ENCODE measurements at regions not wholly inside any gene's neighbourhood (a gene's known extent, or its start where the extent isn't known, plus 50 kb on each side); places are given as distances from the start of the nearest gene placed in this dataset.

- no peaks in the 10 kb centered on the region for H3K36me3 Mint-ChIP-seq
- H3K27ac Mint-ChIP-seq, result no peak overlapping the region
- H3K27me3 Mint-ChIP-seq, result peaks cover 19 to 28% of the 10 kb centered on the region in 2 donors
- no peak for DNase-seq
- peak; percentile 35 to 45 for ATAC-seq (replicated peaks)
- peaks cover 24 to 26% of the 10 kb centered on the region in 2 donors for H3K4me1 Mint-ChIP-seq
- H3K9me3 Mint-ChIP-seq, result no peaks in the 10 kb centered on the region
- no peak overlapping the region for H3K4me3 Mint-ChIP-seq
Measured at GRCh38 chr11:19436932-19437331, 196.2 kb upstream of the E2F8 start.

- no peaks in the 10 kb centered on the region for H3K36me3 Mint-ChIP-seq
- H3K9me3 Mint-ChIP-seq, result no peaks in the 10 kb centered on the region
- H3K27ac Mint-ChIP-seq, result no peak overlapping the region
- peaks cover 16 to 26% of the 10 kb centered on the region in 2 donors for H3K27me3 Mint-ChIP-seq
- H3K4me1 Mint-ChIP-seq, result peaks cover 21 to 23% of the 10 kb centered on the region in 2 donors
- ATAC-seq (replicated peaks) (no peak), DNase-seq (no peak)
- H3K4me3 Mint-ChIP-seq, result no peak overlapping the region
Measured at GRCh38 chr11:19435306-19435989, 194.7 kb upstream of the E2F8 start.

GRCh38 chr11:19433791-19434190 is 193.0 kb upstream of the E2F8 start:
- Mint-ChIP-seq H3K9me3 (no peaks in the 10 kb centered on the region), H3K27ac (peak overlapping the region; percentile 49), H3K27me3 (peaks cover 13 to 26% of the 10 kb centered on the region in 2 donors), H3K4me3 (no peak overlapping the region), H3K4me1 (peaks cover 23 to 27% of the 10 kb centered on the region in 2 donors), H3K36me3 (no peaks in the 10 kb centered on the region)
- DNase-seq, result no peak
- peak; percentile 24 to 26 for ATAC-seq (replicated peaks)

GRCh38 chr11:19433367-19433766 is 192.6 kb upstream of the E2F8 start:
- Mint-ChIP-seq H3K27me3 (peaks cover 11 to 26% of the 10 kb centered on the region in 2 donors), H3K36me3 (no peaks in the 10 kb centered on the region), H3K27ac (no peak overlapping the region), H3K4me3 (peak overlapping the region in 1 of 2 donors; percentile 2), H3K9me3 (no peaks in the 10 kb centered on the region), H3K4me1 (peaks cover 23 to 27% of the 10 kb centered on the region in 2 donors)
- no peak for DNase-seq
- peak; percentile 67 to 68 for ATAC-seq (replicated peaks)

GRCh38 chr11:19432370-19433061 is 191.8 kb upstream of the E2F8 start:
- no peaks in the 10 kb centered on the region for H3K36me3 Mint-ChIP-seq
- H3K27me3 Mint-ChIP-seq, result peaks cover 8 to 23% of the 10 kb centered on the region in 2 donors
- no peaks in the 10 kb centered on the region for H3K9me3 Mint-ChIP-seq
- no peak overlapping the region for H3K4me3 Mint-ChIP-seq
- peaks cover 23 to 27% of the 10 kb centered on the region in 2 donors for H3K4me1 Mint-ChIP-seq
- peak; percentile 52 to 54 for ATAC-seq (replicated peaks)
- no peak for DNase-seq
- H3K27ac Mint-ChIP-seq, result no peak overlapping the region

- Mint-ChIP-seq H3K4me3 (no peak overlapping the region), H3K9me3 (no peaks in the 10 kb centered on the region), H3K27me3 (peaks cover 11 to 38% of the 10 kb centered on the region in 2 donors), H3K36me3 (no peaks in the 10 kb centered on the region), H3K4me1 (peaks cover 27 to 33% of the 10 kb centered on the region in 2 donors), H3K27ac (no peak overlapping the region)
- DNase-seq, result no peak
- ATAC-seq (replicated peaks), result no peak
Measured at GRCh38 chr11:19430754-19431398, 190.1 kb upstream of the E2F8 start.

GRCh38 chr11:19430346-19430745 is 189.6 kb upstream of the E2F8 start:
- Mint-ChIP-seq H3K36me3 (no peaks in the 10 kb centered on the region), H3K4me1 (peaks cover 27 to 36% of the 10 kb centered on the region in 2 donors), H3K27me3 (peaks cover 11 to 42% of the 10 kb centered on the region in 2 donors), H3K4me3 (no peak overlapping the region), H3K9me3 (no peaks in the 10 kb centered on the region), H3K27ac (no peak overlapping the region)
- DNase-seq (no peak), ATAC-seq (replicated peaks) (no peak)

- DNase-seq, result no peak
- peak; percentile 32 to 52 for ATAC-seq (replicated peaks)
- H3K27me3 Mint-ChIP-seq, result peaks cover 11 to 42% of the 10 kb centered on the region in 2 donors
- peaks cover 25 to 35% of the 10 kb centered on the region in 2 donors for H3K4me1 Mint-ChIP-seq
- H3K4me3 Mint-ChIP-seq, result no peak overlapping the region
- no peak overlapping the region for H3K27ac Mint-ChIP-seq
- no peaks in the 10 kb centered on the region for H3K36me3 Mint-ChIP-seq
- no peaks in the 10 kb centered on the region for H3K9me3 Mint-ChIP-seq
Measured at GRCh38 chr11:19429108-19429760, 188.5 kb upstream of the E2F8 start.

GRCh38 chr11:19428206-19429002 is 187.7 kb upstream of the E2F8 start:
- no peak for ATAC-seq (replicated peaks)
- no peak overlapping the region for H3K27ac Mint-ChIP-seq
- DNase-seq, result no peak
- no peaks in the 10 kb centered on the region for H3K36me3 Mint-ChIP-seq
- H3K9me3 Mint-ChIP-seq, result no peaks in the 10 kb centered on the region
- H3K4me3 Mint-ChIP-seq, result no peak overlapping the region
- H3K4me1 Mint-ChIP-seq, result peaks cover 20 to 28% of the 10 kb centered on the region in 2 donors
- H3K27me3 Mint-ChIP-seq, result peaks cover 8 to 42% of the 10 kb centered on the region in 2 donors

GRCh38 chr11:19426756-19427403 is 186.1 kb upstream of the E2F8 start:
- H3K36me3 Mint-ChIP-seq, result no peaks in the 10 kb centered on the region
- DNase-seq (no peak), ATAC-seq (replicated peaks) (no peak)
- H3K4me3 Mint-ChIP-seq, result no peak overlapping the region
- no peak overlapping the region for H3K27ac Mint-ChIP-seq
- H3K9me3 Mint-ChIP-seq, result no peaks in the 10 kb centered on the region
- peaks cover 10 to 15% of the 10 kb centered on the region in 2 donors for H3K4me1 Mint-ChIP-seq
- peaks cover 8 to 37% of the 10 kb centered on the region in 2 donors for H3K27me3 Mint-ChIP-seq

GRCh38 chr11:19426011-19426755 is 185.4 kb upstream of the E2F8 start:
- DNase-seq, result no peak
- no peak for ATAC-seq (replicated peaks)
- H3K27ac Mint-ChIP-seq, result no peak overlapping the region

GRCh38 chr11:19422276-19422675 is 181.5 kb upstream of the E2F8 start:
- ATAC-seq (replicated peaks) (no peak), DNase-seq (no peak)
- Mint-ChIP-seq H3K27ac (no peak overlapping the region), H3K36me3 (no peaks in the 10 kb centered on the region), H3K4me3 (no peak overlapping the region), H3K27me3 (peaks cover 3 to 23% of the 10 kb centered on the region in 2 donors), H3K9me3 (peaks cover 0 to 4% of the 10 kb centered on the region in 2 donors), H3K4me1 (peaks cover 5 to 8% of the 10 kb centered on the region in 2 donors)

More at GRCh38 chr11:19426011-19426755, 185.4 kb upstream of the E2F8 start:
- no peaks in the 10 kb centered on the region for H3K36me3 Mint-ChIP-seq
- peaks cover 8 to 32% of the 10 kb centered on the region in 2 donors for H3K27me3 Mint-ChIP-seq
- no peaks in the 10 kb centered on the region for H3K9me3 Mint-ChIP-seq
- H3K4me1 Mint-ChIP-seq, result peaks cover 8 to 15% of the 10 kb centered on the region in 2 donors
- no peak overlapping the region for H3K4me3 Mint-ChIP-seq
